SU-DHL-6 (cell line): ENCODE measurements at regions not wholly inside any gene's neighbourhood (a gene's known extent, or its start where the extent isn't known, plus 50 kb on each side); places are given as distances from the start of the nearest gene placed in this dataset.

Source experiments
- EZH2phosphoT487 ChIP-seq: fragments of 200-600 bp; sonication (generic), shearing (Covaris generic); conservative IDR thresholded peaks from 2 replicates; pipeline ENCODE4 v1.6.1; 2018; ENCODE audit warnings: mild to moderate bottlenecking, antibody characterized with exemption, low read length, moderate library complexity, mixed read lengths
- TF ChIP-seq, protein P1 (sequence below): fragments of 200-600 bp; sonication (generic); IDR thresholded peaks from one replicate; pipeline ENCODE4 v1.5.1; 2017; ENCODE audit warnings: antibody characterized with exemption, mild to moderate bottlenecking, low read length, moderate library complexity; ENCODE audit not compliant: insufficient read depth, poor library complexity, severe bottlenecking

GRCh38 chr2:184040230-184040629 is 558.1 kb upstream of the ZNF804A start:
- TF ChIP-seq, protein P1, sequence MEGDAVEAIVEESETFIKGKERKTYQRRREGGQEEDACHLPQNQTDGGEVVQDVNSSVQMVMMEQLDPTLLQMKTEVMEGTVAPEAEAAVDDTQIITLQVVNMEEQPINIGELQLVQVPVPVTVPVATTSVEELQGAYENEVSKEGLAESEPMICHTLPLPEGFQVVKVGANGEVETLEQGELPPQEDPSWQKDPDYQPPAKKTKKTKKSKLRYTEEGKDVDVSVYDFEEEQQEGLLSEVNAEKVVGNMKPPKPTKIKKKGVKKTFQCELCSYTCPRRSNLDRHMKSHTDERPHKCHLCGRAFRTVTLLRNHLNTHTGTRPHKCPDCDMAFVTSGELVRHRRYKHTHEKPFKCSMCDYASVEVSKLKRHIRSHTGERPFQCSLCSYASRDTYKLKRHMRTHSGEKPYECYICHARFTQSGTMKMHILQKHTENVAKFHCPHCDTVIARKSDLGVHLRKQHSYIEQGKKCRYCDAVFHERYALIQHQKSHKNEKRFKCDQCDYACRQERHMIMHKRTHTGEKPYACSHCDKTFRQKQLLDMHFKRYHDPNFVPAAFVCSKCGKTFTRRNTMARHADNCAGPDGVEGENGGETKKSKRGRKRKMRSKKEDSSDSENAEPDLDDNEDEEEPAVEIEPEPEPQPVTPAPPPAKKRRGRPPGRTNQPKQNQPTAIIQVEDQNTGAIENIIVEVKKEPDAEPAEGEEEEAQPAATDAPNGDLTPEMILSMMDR: no peak
- no peak for TF ChIP-seq EZH2phosphoT487
